GM03348 (cell line): ENCODE measurements at regions not wholly inside any gene's neighbourhood (a gene's known extent, or its start where the extent isn't known, plus 50 kb on each side); places are given as distances from the start of the nearest gene placed in this dataset.

Experiments used
- DNase-seq: peaks from one replicate; pipeline ENCODE4 v3.0.0; 2012; ENCODE audit warnings: low spot score

DNA sequence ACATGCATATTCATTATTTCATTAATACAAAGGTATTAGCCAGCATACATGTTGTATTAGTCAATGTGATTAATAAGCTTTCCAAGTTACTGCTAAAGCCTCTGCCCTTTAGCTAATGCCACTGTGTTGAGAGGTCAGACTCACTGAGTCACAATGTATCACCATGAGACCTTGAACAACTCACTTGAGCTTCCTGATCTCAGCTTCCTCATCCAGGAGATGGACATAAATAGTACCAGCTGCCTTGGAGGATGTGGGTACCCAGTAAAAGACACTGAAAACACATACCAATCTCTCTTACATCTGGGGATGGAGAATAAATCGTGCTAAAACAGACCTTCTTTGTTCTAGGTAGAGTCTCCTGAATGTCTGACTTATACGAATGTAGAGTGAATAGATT is 224.6 kb downstream of the EPHA4 start:
- no peak for DNase-seq

DNA sequence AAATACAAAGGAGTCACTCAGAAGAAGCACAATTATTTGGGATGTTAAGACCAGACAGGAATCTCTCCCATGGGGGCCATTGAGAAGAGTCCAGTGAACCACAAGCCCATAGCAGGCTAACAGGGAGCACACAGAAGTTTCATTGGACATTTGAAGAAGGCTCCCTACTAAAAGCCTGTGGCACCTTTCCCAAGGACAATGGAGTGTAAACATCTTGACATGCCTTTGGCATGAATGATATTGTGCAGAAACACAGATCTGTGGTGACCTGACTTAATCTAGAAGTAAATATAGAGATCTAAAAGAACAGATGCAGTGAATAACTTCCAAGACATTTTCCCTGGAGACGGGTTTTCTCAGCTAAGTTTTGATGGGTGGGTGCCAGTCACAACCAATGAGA is 221.5 kb downstream of the EPHA4 start:
- no peak for DNase-seq

DNA sequence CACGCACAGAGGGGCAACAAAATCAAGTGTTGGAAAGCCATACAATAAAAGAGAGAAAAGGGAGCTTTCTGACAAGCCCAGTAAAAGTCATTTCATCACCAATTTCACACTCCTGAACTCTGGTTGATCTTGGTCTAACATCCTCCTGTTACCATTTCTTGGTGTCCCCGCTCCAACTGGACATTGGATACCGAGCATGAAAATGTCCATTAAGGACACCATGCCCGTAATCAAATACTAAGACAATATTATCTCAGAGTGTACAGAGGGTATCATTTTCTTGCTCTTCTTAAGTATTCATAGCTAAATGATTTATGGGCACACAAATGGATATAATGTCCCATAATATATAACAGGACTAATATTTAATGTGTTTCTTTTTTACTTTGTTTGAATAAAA is 218.9 kb downstream of the EPHA4 start:
- DNase-seq: no peak

DNA sequence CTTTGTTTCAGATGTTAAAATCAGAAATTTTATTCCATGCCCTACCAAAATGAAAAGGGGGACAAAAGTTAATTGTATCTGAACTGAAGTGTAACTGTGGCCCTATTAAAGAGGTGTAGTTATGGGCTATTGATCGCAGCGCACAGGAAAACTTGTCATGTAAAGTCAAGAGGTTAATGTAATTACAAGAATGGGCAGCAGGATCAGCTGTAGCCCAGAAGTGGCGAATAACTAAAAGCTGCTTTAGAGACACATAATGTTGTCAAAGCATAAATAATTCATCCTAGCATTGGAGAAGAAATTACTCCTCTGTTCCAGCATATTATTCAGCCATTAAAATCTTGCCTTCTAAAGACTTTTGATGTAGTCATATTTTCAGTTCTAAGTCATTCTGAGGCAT is 211.8 kb downstream of the EPHA4 start:
- no peak for DNase-seq

DNA sequence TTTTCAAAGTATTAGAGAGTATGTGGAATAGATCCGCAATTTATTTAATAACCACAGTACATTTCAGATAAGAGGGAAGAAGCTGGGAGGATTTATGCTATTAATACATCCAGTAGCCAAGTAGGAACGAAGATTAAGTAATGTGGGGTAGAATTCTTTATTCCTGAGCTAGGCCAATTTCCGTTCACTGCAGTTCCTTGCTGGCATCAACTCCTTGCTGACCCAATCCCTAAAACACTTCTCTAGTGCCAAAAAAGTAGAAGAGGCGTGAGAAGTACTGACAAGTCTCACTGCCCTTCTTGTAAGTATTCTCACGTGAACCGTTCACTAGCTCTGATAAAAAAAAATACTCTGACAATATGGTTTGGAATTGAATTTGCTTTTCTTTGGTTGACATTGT is 211.4 kb downstream of the EPHA4 start:
- peak; percentile 19 for DNase-seq

DNA sequence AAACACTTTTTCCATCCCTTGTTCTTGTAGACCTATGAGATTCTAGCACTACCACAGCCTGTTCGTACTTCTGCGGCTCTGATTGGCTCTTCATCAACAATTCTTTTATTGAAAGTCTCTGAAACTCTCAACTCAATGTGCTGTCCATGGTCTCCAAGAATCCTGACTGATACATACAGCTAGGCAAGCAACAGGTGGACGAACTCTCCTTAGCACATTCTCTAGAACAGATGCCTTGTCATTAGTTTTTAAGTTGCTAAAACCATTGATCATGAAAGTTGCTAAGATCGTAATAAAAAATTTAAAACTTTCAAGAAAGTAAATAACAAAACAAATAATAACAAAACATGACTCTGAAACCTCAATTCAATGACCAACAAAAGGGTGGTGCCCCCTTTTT is 210.5 kb downstream of the EPHA4 start:
- no peak for DNase-seq

DNA sequence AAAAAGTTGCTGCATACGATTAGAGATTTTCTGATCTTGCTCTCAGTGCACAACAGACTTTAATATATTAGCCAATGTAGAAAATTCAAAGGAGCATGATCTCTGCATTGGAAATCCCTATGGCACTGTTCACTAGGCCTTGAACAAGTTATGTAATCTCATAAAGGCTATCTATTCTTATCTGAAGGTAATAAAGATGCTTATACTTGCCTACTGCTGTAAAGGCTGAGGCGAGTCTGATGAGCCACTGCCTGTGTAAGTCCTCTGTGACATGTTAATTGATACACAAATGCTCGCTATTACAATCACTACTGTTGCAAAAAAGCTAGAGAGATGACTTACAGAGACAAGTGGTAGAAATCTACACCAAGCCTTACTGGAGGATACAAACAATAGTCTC is 207.4 kb downstream of the EPHA4 start:
- DNase-seq: no peak
